ENCODE measurements at regions not wholly inside any gene's neighbourhood (a gene's known extent, or its start where the extent isn't known, plus 50 kb on each side); places are given as distances from the start of the nearest gene placed in this dataset.

DNA sequence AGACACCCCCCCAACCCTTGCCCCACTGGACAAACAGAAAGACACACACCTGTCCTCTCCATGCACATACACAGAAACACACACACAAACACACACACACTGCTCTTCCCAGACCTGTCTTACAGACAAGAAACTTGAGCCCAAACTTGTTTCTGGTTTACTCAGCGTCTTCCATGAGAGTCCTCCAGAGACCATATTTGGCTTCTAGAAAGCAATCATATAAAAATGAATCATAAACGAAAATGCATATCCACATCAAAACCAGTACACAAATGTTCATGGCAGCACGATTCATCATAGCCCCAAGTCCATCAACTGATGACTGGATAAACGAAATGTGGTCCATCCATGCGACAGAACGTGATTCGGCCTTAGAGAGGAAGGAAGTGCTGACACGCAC is 84.2 kb upstream of the ASAP2 start:
- no peak for TF ChIP-seq YY1 (IDR thresholded peaks at IDR 0.05; ENCODE audit: insufficient read depth, insufficient read length)
- TF ChIP-seq SUZ12 (IDR thresholded peaks at IDR 0.05; ENCODE audit: extremely low read depth, insufficient read depth, insufficient read length) = no peak
